GM12892 (cell line): ENCODE measurements at regions not wholly inside any gene's neighbourhood (a gene's known extent, or its start where the extent isn't known, plus 50 kb on each side); places are given as distances from the start of the nearest gene placed in this dataset.

Source experiments
- POLR2A ChIP-seq: IDR thresholded peaks from 2 replicates; pipeline ENCODE4 v1.6.1; 2011; ENCODE audit warnings: low read depth, low read length, control low read depth
- TAF1 ChIP-seq: IDR thresholded peaks from 2 replicates; pipeline ENCODE4 v1.6.1; 2011; ENCODE audit warnings: low read depth, mild to moderate bottlenecking, control low read depth, low read length, borderline replicate concordance

- TF ChIP-seq POLR2A = no peak
- no peak for TF ChIP-seq TAF1
Observed at GRCh38 chr9:118570066-118570465, 799.2 kb downstream of the BRINP1 start.
